Cardiac muscle cell (in vitro differentiated cells and primary cell): ENCODE measurements at regions not wholly inside any gene's neighbourhood (a gene's known extent, or its start where the extent isn't known, plus 50 kb on each side); places are given as distances from the start of the nearest gene placed in this dataset.

Source experiments
- DNase-seq, 2 donors: peaks; one replicate each; pipeline versions ENCODE4 v3.0.0 to v3.0.0-alpha.2; 2010 to 2017; ENCODE audit warnings: low read depth in 1 of 2, low spot score in 1 of 2
- H3K27ac ChIP-seq: fragments of 200-600 bp; sonication (generic); 2 replicates; pipeline ENCODE4 v1.5.1; 2016
- H3K27me3 ChIP-seq: fragments of 200-600 bp; sonication (generic); 2 replicates; pipeline ENCODE4 v1.6.0; 2016; ENCODE audit warnings: control low read depth
- H3K36me3 ChIP-seq: fragments of 200-600 bp; sonication (generic); 2 replicates; pipeline ENCODE4 v1.5.1; 2016; ENCODE audit warnings: control low read depth
- H3K4me1 ChIP-seq: fragments of 200-600 bp; sonication (generic); 2 replicates; pipeline ENCODE4 v1.8.1; 2017; ENCODE audit warnings: low read depth, mild to moderate bottlenecking, mixed run types
- H3K4me3 ChIP-seq: fragments of 200-600 bp; sonication (generic); 2 replicates; pipeline ENCODE4 v1.5.1; 2016; ENCODE audit warnings: mild to moderate bottlenecking
- H3K9me3 ChIP-seq: fragments of 200-600 bp; sonication (generic); 2 replicates; pipeline ENCODE4 v1.5.1; 2017; ENCODE audit warnings: low read depth, mild to moderate bottlenecking, control low read depth
- TF ChIP-seq, protein P1 (sequence below): IDR thresholded peaks from 2 replicates; pipeline ENCODE4 v1.5.1; 2012; ENCODE audit warnings: low read depth, mild to moderate bottlenecking, low read length

DNA sequence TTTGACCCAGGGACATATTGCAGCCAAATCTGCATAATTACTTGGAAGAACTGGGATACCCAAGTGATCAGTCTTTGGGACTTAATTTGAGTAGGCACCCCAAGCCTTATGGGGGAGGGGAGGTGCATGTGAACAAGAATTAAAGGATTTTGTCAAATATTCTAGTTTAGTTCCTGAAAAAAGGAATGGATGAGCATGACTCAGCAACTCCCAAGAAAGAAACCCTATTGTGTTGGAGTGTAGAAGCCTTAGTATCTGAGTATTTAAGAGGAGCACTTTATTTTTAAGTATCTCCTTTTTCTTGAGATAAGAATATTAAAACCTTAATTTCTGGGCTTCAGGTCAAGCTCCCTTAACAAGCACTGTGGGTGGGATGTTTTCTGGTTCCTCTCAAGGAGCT is 222.4 kb downstream of the CD47 start:
- H3K4me3 ChIP-seq: no peak overlapping the region
- H3K27ac ChIP-seq: no peak overlapping the region
- TF ChIP-seq, protein P1, sequence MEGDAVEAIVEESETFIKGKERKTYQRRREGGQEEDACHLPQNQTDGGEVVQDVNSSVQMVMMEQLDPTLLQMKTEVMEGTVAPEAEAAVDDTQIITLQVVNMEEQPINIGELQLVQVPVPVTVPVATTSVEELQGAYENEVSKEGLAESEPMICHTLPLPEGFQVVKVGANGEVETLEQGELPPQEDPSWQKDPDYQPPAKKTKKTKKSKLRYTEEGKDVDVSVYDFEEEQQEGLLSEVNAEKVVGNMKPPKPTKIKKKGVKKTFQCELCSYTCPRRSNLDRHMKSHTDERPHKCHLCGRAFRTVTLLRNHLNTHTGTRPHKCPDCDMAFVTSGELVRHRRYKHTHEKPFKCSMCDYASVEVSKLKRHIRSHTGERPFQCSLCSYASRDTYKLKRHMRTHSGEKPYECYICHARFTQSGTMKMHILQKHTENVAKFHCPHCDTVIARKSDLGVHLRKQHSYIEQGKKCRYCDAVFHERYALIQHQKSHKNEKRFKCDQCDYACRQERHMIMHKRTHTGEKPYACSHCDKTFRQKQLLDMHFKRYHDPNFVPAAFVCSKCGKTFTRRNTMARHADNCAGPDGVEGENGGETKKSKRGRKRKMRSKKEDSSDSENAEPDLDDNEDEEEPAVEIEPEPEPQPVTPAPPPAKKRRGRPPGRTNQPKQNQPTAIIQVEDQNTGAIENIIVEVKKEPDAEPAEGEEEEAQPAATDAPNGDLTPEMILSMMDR: no peak
- H3K27me3 ChIP-seq: no peaks in the 10 kb centered on the region
- no peaks in the 10 kb centered on the region for H3K4me1 ChIP-seq
- H3K36me3 ChIP-seq: no peaks in the 10 kb centered on the region
- no peaks in the 10 kb centered on the region for H3K9me3 ChIP-seq
- no peak for DNase-seq

DNA sequence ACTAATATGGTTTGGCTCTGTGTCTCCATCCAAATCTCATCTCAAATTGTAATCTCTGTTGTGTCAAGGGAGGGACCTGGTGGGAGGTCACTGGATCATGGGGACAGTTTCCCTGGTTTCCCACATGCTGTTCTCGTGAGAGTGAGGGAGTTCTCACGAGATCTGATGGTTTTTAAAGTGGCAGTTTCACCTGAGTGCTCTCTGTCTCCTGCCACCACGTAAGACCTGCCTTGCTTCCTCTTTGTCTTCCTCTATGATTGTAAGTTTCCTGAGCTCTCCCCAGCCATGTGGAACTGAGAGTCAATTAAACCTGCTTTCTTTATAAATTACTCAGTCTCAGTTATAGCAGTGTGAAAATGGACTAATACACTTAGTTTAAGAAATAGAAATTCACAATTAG is 228.9 kb downstream of the CD47 start:
- TF ChIP-seq, protein P1: no peak
- Histone ChIP-seq H3K4me1 (no peaks in the 10 kb centered on the region), H3K36me3 (no peaks in the 10 kb centered on the region), H3K27me3 (no peaks in the 10 kb centered on the region), H3K9me3 (no peaks in the 10 kb centered on the region), H3K27ac (no peak overlapping the region), H3K4me3 (no peak overlapping the region)
- DNase-seq: no peak

DNA sequence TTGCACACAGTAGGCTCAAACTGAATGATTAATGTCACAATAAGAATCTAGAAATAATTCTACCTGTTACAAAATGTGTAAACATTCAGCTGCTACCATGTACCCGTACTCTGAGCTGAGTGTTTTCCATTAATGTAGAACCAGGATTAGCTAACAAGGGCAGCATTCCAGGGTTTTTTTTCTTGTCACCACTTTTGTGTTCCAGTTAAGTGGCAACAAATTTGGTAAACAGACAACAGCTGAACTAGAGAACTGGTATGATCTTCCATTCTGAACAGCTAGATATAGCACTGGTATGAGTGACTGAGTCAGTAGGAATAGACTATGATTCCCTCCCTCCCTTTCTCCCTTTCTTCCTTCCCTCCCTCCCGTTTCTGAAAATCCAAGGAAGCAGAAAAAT is 229.4 kb downstream of the CD47 start:
- DNase-seq: no peak
- H3K9me3 ChIP-seq: no peaks in the 10 kb centered on the region

More for the DNA sequence above, 229.4 kb downstream of the CD47 start:
- Histone ChIP-seq H3K36me3 (no peaks in the 10 kb centered on the region), H3K4me1 (no peaks in the 10 kb centered on the region), H3K4me3 (no peak overlapping the region), H3K27ac (no peak overlapping the region), H3K27me3 (no peaks in the 10 kb centered on the region)
- TF ChIP-seq, protein P1: no peak
